ENCODE measurements at regions not wholly inside any gene's neighbourhood (a gene's known extent, or its start where the extent isn't known, plus 50 kb on each side); places are given as distances from the start of the nearest gene placed in this dataset.

- Mint-ChIP-seq H3K36me3 (no peaks in the 10 kb centered on the region), H3K27me3 (ENCODE audit: low read depth) (no peaks in the 10 kb centered on the region), H3K4me3 (no peak overlapping the region), H3K27ac (no peak overlapping the region), H3K4me1 (peaks cover 1% of the 10 kb centered on the region; the same call in 1 of the 2 replicates), H3K9me3 (0 out of 2 replicates have a peak, but pooled peaks cover 9% of the 10 kb centered on the region)
- ATAC-seq (no peak), DNase-seq (ENCODE audit: low spot score) (no peak)
- CTCF ChIA-PET = interaction anchor here (0.7 kb wide), 1 partner anchor 341 kb away, joined by 4 read pairs; no protein-coding TSS in a partner anchor
- TF ChIP-seq EMX1 (CRISPR knock-in tag; IDR thresholded peaks at IDR 0.05) (no peak), IRF1 (CRISPR knock-in tag; IDR thresholded peaks at IDR 0.05) (no peak), CTCF (IDR thresholded peaks at IDR 0.05) (no peak), ZBTB21 (CRISPR knock-in tag; IDR thresholded peaks at IDR 0.05; ENCODE audit: borderline replicate concordance) (no peak), FOXK1 (CRISPR knock-in tag; IDR thresholded peaks at IDR 0.05) (no peak), NR1H2 (CRISPR knock-in tag; IDR thresholded peaks at IDR 0.05) (no peak), STAT6 (CRISPR knock-in tag; conservative IDR thresholded peaks at IDR 0.05; ENCODE audit: low read depth) (no peak), HMGA2 (CRISPR knock-in tag; IDR thresholded peaks at IDR 0.05) (no peak), NR3C1 (CRISPR knock-in tag; conservative IDR thresholded peaks at IDR 0.05; ENCODE audit: low read depth) (no peak), ZNF232 (CRISPR knock-in tag; IDR thresholded peaks at IDR 0.05) (no peak), GABPB1 (CRISPR knock-in tag; IDR thresholded peaks at IDR 0.05) (no peak), ZNF219 (CRISPR knock-in tag; IDR thresholded peaks at IDR 0.05; ENCODE audit: borderline replicate concordance) (no peak), GTF2I (CRISPR knock-in tag; conservative IDR thresholded peaks at IDR 0.05) (no peak), E2F1 (CRISPR knock-in tag; IDR thresholded peaks at IDR 0.05) (no peak)
- TF ChIP-seq, protein P1, sequence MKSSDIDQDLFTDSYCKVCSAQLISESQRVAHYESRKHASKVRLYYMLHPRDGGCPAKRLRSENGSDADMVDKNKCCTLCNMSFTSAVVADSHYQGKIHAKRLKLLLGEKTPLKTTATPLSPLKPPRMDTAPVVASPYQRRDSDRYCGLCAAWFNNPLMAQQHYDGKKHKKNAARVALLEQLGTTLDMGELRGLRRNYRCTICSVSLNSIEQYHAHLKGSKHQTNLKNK (CRISPR knock-in tag; IDR thresholded peaks at IDR 0.05) = no peak
- TF ChIP-seq, protein P2, sequence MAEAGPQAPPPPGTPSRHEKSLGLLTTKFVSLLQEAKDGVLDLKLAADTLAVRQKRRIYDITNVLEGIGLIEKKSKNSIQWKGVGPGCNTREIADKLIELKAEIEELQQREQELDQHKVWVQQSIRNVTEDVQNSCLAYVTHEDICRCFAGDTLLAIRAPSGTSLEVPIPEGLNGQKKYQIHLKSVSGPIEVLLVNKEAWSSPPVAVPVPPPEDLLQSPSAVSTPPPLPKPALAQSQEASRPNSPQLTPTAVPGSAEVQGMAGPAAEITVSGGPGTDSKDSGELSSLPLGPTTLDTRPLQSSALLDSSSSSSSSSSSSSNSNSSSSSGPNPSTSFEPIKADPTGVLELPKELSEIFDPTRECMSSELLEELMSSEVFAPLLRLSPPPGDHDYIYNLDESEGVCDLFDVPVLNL (CRISPR knock-in tag; IDR thresholded peaks at IDR 0.05; ENCODE audit: borderline replicate concordance, low read depth) = no peak
- TF ChIP-seq, protein P3, sequence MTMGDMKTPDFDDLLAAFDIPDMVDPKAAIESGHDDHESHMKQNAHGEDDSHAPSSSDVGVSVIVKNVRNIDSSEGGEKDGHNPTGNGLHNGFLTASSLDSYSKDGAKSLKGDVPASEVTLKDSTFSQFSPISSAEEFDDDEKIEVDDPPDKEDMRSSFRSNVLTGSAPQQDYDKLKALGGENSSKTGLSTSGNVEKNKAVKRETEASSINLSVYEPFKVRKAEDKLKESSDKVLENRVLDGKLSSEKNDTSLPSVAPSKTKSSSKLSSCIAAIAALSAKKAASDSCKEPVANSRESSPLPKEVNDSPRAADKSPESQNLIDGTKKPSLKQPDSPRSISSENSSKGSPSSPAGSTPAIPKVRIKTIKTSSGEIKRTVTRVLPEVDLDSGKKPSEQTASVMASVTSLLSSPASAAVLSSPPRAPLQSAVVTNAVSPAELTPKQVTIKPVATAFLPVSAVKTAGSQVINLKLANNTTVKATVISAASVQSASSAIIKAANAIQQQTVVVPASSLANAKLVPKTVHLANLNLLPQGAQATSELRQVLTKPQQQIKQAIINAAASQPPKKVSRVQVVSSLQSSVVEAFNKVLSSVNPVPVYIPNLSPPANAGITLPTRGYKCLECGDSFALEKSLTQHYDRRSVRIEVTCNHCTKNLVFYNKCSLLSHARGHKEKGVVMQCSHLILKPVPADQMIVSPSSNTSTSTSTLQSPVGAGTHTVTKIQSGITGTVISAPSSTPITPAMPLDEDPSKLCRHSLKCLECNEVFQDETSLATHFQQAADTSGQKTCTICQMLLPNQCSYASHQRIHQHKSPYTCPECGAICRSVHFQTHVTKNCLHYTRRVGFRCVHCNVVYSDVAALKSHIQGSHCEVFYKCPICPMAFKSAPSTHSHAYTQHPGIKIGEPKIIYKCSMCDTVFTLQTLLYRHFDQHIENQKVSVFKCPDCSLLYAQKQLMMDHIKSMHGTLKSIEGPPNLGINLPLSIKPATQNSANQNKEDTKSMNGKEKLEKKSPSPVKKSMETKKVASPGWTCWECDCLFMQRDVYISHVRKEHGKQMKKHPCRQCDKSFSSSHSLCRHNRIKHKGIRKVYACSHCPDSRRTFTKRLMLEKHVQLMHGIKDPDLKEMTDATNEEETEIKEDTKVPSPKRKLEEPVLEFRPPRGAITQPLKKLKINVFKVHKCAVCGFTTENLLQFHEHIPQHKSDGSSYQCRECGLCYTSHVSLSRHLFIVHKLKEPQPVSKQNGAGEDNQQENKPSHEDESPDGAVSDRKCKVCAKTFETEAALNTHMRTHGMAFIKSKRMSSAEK (CRISPR knock-in tag; IDR thresholded peaks at IDR 0.05; ENCODE audit: borderline replicate concordance) = no peak
- POLR2A ChIA-PET = no interaction called here
Measured at GRCh38 chr4:64880557-64880956, 471.3 kb upstream of the TECRL start.
